NCI-H748 treated with DMSO at 0.1 percent for 48 hours (cell line): ENCODE measurements at regions not wholly inside any gene's neighbourhood (a gene's known extent, or its start where the extent isn't known, plus 50 kb on each side); places are given as distances from the start of the nearest gene placed in this dataset.

Experiments
- DNase-seq: peaks from one replicate; lab custom pipeline; 2025; lab: John Stamatoyannopoulos, UW

GRCh38 chr17:69605571-69605970 lies 191.1 kb downstream of the MAP2K6 start:
- no peak for DNase-seq

- no peak for DNase-seq
Observed at GRCh38 chr17:69606142-69606800, 191.8 kb downstream of the MAP2K6 start.

GRCh38 chr17:69607162-69607834 lies 192.8 kb downstream of the MAP2K6 start:
- DNase-seq = peak; percentile 69

- no peak for DNase-seq
Observed at GRCh38 chr17:69608141-69608540, 193.6 kb downstream of the MAP2K6 start.

- no peak for DNase-seq
Observed at GRCh38 chr17:69608808-69609472, 194.4 kb downstream of the MAP2K6 start.

GRCh38 chr17:69609473-69610305 lies 195.2 kb downstream of the MAP2K6 start:
- DNase-seq = peak; percentile 11

GRCh38 chr17:69620363-69620762 lies 205.9 kb downstream of the MAP2K6 start:
- no peak for DNase-seq

GRCh38 chr17:69625474-69625873 lies 211.0 kb downstream of the MAP2K6 start:
- DNase-seq = no peak

- no peak for DNase-seq
Observed at GRCh38 chr17:69630056-69630635, 215.6 kb downstream of the MAP2K6 start.

GRCh38 chr17:69634844-69635243 lies 220.3 kb downstream of the MAP2K6 start:
- no peak for DNase-seq

- no peak for DNase-seq
Observed at GRCh38 chr17:69637446-69638156, 223.1 kb downstream of the MAP2K6 start.

GRCh38 chr17:69639096-69639495 lies 224.6 kb downstream of the MAP2K6 start:
- DNase-seq = no peak

GRCh38 chr17:69640073-69640472 lies 225.6 kb downstream of the MAP2K6 start:
- no peak for DNase-seq

- DNase-seq = no peak
Observed at GRCh38 chr17:69643686-69644085, 229.2 kb downstream of the MAP2K6 start.

GRCh38 chr17:69646729-69647128 lies 232.2 kb downstream of the MAP2K6 start:
- DNase-seq = no peak

GRCh38 chr17:69650881-69651280 lies 236.4 kb downstream of the MAP2K6 start:
- DNase-seq = no peak

GRCh38 chr17:69651921-69652320 lies 237.4 kb downstream of the MAP2K6 start:
- no peak for DNase-seq

- DNase-seq = no peak
Observed at GRCh38 chr17:69654981-69655855, 240.7 kb downstream of the MAP2K6 start.

GRCh38 chr17:69655902-69656301 lies 241.4 kb downstream of the MAP2K6 start:
- no peak for DNase-seq

- no peak for DNase-seq
Observed at GRCh38 chr17:69669441-69670178, 255.1 kb downstream of the MAP2K6 start.
